HFF-Myc (cell line): ENCODE measurements at regions not wholly inside any gene's neighbourhood (a gene's known extent, or its start where the extent isn't known, plus 50 kb on each side); places are given as distances from the start of the nearest gene placed in this dataset.

Experiments
- DNase-seq: peaks from one replicate; pipeline ENCODE4 v3.0.0-alpha.2; 2011; ENCODE audit warnings: low read depth; ENCODE audit errors: extremely low read depth
- H3K4me3 ChIP-seq: replicated peaks from 2 replicates; pipeline ENCODE4 v1.5.1; 2011; ENCODE audit warnings: low read depth, mild to moderate bottlenecking, control low read depth, low read length
- CTCF ChIP-seq: IDR thresholded peaks from 2 replicates; pipeline ENCODE4 v1.5.1; 2012; ENCODE audit warnings: mild to moderate bottlenecking, low read depth, low read length, control low read depth; ENCODE audit errors: missing control alignments

- no peak for DNase-seq
- H3K4me3 ChIP-seq, result no peak overlapping the region
- no peak for TF ChIP-seq CTCF
Observed at GRCh38 chr1:82266351-82266750, 465.6 kb downstream of the ADGRL2 start.

- H3K4me3 ChIP-seq, result no peak overlapping the region
- TF ChIP-seq CTCF, result no peak
- no peak for DNase-seq
Observed at GRCh38 chr1:82265436-82265835, 464.7 kb downstream of the ADGRL2 start.

GRCh38 chr1:82264802-82265201 is 464.1 kb downstream of the ADGRL2 start:
- TF ChIP-seq CTCF, result no peak
- H3K4me3 ChIP-seq, result no peak overlapping the region
- no peak for DNase-seq

- no peak overlapping the region for H3K4me3 ChIP-seq
- no peak for TF ChIP-seq CTCF
- no peak for DNase-seq
Observed at GRCh38 chr1:82263396-82263795, 462.7 kb downstream of the ADGRL2 start.

- DNase-seq, result no peak
- no peak for TF ChIP-seq CTCF
- no peak overlapping the region for H3K4me3 ChIP-seq
Observed at GRCh38 chr1:82260666-82261065, 459.9 kb downstream of the ADGRL2 start.

GRCh38 chr1:82260051-82260450 is 459.3 kb downstream of the ADGRL2 start:
- H3K4me3 ChIP-seq, result no peak overlapping the region
- no peak for TF ChIP-seq CTCF
- DNase-seq, result no peak

- no peak for TF ChIP-seq CTCF
- no peak for DNase-seq
Observed at GRCh38 chr1:82258887-82259286, 458.2 kb downstream of the ADGRL2 start.

More at GRCh38 chr1:82258887-82259286, 458.2 kb downstream of the ADGRL2 start:
- no peak overlapping the region for H3K4me3 ChIP-seq
